HG03103 (cell line): ENCODE measurements at regions not wholly inside any gene's neighbourhood (a gene's known extent, or its start where the extent isn't known, plus 50 kb on each side); places are given as distances from the start of the nearest gene placed in this dataset.

Experiments used
- ATAC-seq: cut with Tn5 transposase; IDR thresholded peaks from one replicate; pipeline ENCODE4 v1.9.1; 2021; ENCODE audit warnings: low read depth; ENCODE audit not compliant: unreplicated experiment

DNA sequence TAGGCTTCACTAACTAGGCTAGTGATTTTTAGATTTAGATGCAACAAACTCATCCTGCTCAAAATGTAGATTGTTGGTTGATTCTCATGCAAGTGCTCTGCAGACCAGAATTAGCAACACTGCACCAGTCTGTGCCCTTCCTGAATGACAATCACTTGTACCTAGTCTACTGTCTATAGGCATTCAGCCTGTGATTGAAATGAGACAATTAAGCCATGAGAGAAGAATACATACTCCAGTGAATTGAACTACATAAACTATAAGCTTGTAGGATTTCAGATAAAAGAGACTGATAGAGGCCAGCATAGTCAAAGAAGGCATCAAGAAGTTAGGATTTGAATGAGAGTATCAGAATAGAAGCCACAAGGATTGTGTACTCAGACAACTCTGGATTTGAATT lies 138.3 kb upstream of the NRXN1 start:
- ATAC-seq, result no peak

DNA sequence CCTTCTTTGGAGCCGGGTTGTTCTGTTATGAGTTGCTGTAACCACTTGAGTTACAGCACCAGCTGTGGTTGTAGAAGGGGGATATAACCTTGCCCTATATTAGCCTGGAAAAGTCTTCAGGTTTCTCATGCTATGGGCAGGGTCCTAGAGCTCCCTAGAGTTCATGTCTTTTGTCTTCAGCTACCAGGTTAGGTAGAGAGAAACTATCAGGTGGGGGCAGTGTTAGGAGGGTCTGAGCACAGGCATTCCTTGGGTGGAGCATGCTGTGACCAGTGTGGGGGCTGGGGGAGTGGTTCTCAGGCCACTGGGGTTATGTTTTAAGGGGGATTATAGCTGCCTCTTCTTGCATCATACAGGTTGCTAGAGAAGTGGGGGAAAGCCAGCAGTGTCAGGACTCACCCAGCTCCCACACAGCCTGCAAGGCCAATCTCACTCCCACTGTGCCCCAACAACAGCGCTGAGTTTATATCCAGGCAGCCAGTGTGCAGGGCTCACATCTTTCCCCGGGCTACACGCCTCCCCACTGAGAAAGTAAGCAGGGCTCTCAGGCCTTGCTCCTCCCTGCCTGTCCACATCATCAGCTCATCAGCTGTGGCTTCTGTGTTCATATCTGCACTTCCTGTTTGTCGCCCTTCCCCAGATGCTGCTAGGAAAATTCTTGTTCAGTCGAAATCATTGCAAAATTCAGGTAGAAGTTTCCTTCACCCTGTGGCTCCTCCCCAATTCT lies 133.8 kb upstream of the NRXN1 start:
- no peak for ATAC-seq

DNA sequence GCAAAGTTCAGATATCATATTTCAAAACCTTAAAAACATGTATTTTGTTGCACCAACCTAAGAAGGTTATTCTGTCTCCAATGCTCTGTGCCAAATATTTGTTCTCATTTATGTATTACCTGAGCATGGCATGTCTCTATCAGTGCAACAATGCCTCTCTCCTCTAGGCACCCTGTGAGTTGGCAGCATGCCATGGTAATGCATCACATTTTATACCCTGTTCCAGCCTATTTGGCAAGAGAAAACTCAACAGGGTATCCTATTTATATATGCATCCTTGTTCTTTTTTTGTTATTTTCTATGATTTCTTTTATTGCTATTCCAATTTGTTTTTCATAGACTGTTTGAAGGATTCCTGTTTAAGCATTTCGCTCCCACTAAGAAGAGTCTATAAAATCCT lies 126.3 kb upstream of the NRXN1 start:
- no peak for ATAC-seq

DNA sequence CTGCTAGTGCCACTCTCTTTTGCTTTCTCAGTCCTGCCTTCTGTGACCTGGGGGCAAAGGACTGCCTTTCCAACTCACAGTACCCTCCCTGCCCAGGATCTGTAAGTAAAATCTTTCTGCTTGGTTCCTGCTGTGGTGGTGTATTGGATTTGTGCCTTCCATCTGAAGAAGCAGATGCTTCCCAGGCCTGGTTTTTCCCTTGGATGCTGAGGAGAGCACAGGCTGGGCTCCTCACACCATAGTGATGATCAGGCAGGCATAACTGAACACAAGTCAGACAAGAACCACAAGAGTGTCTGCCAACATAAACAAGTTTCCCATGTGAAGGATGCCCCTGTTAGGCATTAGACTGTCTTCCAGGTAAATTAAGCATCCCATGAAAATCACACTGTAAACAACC lies 121.3 kb upstream of the NRXN1 start:
- no peak for ATAC-seq

DNA sequence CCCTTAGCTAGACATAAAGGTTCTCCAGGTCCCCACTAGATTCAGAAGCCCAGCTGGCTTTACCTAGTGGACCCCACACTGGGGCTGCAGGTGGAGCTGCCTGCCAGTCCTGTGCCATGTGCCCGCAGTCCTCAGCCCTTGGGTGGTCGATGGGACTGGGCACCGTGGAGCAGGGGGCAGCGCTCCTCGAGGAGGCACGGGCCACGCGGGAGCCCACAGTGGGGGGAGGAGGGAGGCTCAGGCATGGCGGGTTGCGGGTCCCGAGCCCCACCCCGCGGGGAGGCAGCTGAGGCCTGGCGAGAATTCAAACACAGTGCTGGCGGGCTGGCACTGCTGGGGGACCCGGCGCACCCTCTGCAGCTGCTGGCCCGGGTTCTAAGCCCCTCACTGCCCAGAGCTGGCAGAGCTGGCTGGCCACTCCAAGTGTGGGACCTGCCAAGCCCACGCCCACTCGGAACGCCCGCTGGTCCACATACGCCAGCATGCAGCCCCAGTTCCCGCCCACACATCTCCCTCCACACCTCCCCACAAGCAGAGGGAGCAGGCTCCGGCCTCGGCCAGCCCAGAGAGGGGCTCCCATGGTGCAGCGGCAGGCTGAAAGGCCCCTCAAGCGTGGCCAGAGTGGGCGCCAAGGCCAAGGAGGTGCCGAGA lies 119.7 kb upstream of the NRXN1 start:
- ATAC-seq, result no peak

GRCh38 chr2:51149725-51150124 lies 117.8 kb upstream of the NRXN1 start:
- ATAC-seq, result no peak

GRCh38 chr2:51145761-51146160 lies 113.8 kb upstream of the NRXN1 start:
- ATAC-seq, result no peak

DNA sequence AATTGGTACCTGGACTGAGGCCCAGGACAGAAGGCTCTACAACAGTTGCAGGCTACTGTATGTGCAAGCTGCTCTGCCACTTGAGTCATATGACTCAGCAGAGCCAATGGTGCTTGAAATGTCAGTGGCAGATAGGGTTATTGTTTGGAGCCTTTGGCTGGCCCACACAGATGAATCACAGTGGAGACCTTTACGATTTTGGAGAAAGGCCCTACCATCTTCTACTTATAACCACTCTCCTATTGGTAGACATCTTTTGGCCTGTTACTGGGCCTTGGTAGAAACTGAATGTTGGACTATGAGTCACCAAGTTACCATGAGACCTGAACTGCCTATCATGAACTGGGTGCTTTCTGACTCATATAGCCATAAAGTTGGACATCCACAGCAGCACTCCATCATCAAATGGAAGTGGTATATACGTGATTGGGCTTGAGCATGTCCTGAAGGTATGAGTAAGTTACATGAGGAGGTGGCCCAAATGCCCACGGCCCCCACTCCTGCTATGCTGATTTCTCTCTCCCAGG lies 88.9 kb upstream of the NRXN1 start:
- ATAC-seq, result no peak

DNA sequence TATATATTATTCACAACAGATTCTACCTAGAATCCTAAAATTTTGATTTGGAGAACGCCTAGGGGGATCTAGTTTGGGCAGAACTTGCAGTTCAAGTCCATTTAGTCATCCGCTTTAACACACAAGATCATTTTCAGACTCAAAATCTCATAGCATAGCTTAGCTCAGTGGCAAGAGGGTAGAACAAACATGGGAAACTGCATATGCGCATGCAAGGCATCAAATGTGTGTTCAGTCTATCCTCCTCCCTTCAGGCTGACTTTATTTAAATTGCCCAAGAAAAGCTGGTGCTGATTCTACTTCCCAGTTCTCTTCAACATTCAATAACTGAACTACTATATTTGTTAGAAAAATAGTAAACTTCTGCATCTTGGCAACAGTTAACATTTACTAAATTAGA lies 79.6 kb upstream of the NRXN1 start:
- no peak for ATAC-seq

- no peak for ATAC-seq
These were observed 76.9 kb upstream of the NRXN1 start for GRCh38 chr2:51108794-51109193.

GRCh38 chr2:51107841-51108240 lies 75.9 kb upstream of the NRXN1 start:
- ATAC-seq, result no peak

- ATAC-seq, result no peak
These were observed 73.9 kb upstream of the NRXN1 start for GRCh38 chr2:51105811-51106210.

DNA sequence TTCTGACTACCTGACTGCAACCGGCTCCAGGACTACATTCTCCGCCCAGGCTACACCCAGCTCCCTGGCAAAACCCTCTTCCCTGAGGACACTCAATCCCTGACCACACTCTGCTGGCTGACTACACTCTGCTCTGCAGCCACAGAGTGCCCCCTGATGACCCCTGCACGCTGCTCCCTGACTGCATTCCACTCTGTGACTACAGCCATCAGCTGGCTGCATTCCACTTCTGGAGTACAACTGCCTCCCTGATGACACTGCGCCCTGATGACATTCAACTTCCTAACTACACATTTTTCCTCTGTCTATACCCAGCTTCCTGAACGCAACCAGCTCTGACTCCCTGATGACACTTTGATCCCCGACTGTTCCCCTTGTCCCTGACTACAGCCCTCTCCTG lies 71.3 kb upstream of the NRXN1 start:
- ATAC-seq, result no peak

DNA sequence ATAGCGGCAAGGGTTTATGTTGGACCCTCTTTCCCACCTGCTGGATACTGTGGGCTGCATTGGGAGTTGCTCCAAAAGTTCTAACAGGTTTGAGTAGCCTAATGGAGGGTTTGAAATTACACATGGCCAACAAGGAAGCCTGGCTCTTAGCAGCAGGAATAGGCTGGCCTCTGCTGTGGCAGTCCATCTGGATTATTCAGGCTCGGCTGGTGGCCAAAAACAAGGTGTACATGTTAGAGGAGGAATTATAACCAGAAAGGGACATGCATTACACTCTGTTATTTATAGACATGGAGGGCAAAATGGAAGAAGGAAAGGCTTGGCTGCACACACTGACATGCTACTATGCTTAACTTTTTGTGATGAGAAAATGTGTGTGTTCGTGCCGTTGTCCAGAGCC lies 61.1 kb upstream of the NRXN1 start:
- ATAC-seq, result no peak

GRCh38 chr2:51085420-51086068 lies 53.6 kb upstream of the NRXN1 start:
- ATAC-seq, result no peak

DNA sequence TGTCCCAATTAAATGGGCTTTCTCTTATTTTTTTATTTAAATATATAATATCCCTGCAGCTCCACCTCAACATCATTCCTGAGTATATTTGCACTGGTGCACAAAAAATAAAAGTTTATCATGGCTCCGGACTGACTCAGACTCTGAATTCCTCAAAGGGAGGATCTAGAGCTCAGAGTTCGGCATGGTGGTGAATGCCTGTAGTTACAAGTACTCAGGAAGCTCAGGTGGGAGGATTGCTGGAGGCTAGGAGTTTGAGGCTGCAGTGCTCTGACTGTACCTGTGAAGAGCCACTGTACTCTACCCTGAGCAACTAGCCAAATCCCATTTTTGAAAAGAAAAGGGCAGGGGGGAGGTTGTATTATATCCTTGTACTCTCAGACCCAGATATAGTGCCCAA lies 52.8 kb upstream of the NRXN1 start:
- no peak for ATAC-seq
